ENCODE measurements at regions not wholly inside any gene's neighbourhood (a gene's known extent, or its start where the extent isn't known, plus 50 kb on each side); places are given as distances from the start of the nearest gene placed in this dataset.
"Not testable (repeated sequence)": the region's sequence is repeated elsewhere in the genome, so short reads cannot be mapped to it uniquely, and the experiment has no call there.

DNA sequence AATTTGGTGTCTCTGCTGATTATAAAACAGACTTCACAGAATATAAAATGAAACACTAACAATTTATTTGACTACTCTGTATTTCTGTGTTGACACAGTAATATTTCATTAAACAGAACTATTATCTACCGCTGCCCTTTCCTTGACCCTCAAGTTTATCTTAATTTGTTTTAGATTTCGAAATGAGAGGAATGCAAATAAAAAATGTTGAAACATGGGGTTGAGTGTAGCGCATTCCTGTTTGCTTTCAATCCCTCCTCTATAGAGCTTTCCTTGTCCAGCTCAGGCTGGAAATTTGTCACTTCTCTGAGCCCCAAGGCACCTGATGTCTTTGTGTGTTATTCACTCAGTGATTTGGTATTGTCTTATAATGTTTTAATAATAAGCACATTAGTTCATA, 550.2 kb downstream of the ZBBX start:
- H4K20me1 ChIP-seq (ENCODE audit: control insufficient read depth, insufficient read depth, low read length, poor library complexity, severe bottlenecking) = no peaks in the 10 kb centered on the region
- H3K27ac ChIP-seq (ENCODE audit: low read length in 2 of 2) = no peak overlapping the region
- no peak overlapping the region for H3K4me3 ChIP-seq (ENCODE audit: control extremely low read depth in 1 of 5, extremely low read depth in 1 of 5, insufficient read depth in 1 of 5, low read depth in 2 of 5, low read length in 4 of 5)
- Mint-ChIP-seq H3K27ac (no peak overlapping the region), H3K27me3 (no peaks in the 10 kb centered on the region), H3K4me3 (no peak overlapping the region), H3K4me1 (no peaks in the 10 kb centered on the region), H3K9me3 (ENCODE audit: insufficient read depth) (peaks cover 2% of the 10 kb centered on the region)
- peaks cover 0 to 3% (median 0%) of the 10 kb centered on the region in 3 donors for H3K9me3 ChIP-seq (ENCODE audit: control extremely low read depth in 1 of 3, control insufficient read depth in 2 of 3, insufficient read depth in 1 of 3, low read length in 2 of 3)
- DNase-seq = no peak
- POLR2A ChIA-PET = no interaction called here
- H3K79me2 ChIP-seq (ENCODE audit: control insufficient read depth, insufficient read depth, low read length) = no peaks in the 10 kb centered on the region
- H2AFZ ChIP-seq (ENCODE audit: insufficient read depth, low read depth, low read length, poor library complexity, severe bottlenecking) = no peak overlapping the region
- H3K4me2 ChIP-seq (replicated peaks; ENCODE audit: low read depth, low read length, poor library complexity, severe bottlenecking) = no peak overlapping the region
- CTCF ChIA-PET = no interaction called here
- H3K36me3 ChIP-seq (replicated peaks in 1 of 2; ENCODE audit: control extremely low read depth in 1 of 2, control insufficient read depth in 1 of 2, extremely low read depth in 1 of 2, insufficient read depth in 2 of 2, low read length in 1 of 2) = no peaks in the 10 kb centered on the region
- no peaks in the 10 kb centered on the region for H3K27me3 ChIP-seq (replicated peaks in 1 of 4; ENCODE audit: control extremely low read depth in 1 of 4, control insufficient read depth in 3 of 4, insufficient read depth in 4 of 4, low read length in 3 of 4)
- intact Hi-C loops (cut with micrococcal nuclease) = no loop called here
- no CpG with 5 or more reads among the region's 3 CpGs for WGBS (ENCODE audit: insufficient coverage)
- ATAC-seq (ENCODE audit: low read depth) = no peak
- H3K9ac ChIP-seq (ENCODE audit: low read length) = no peak overlapping the region
- H3K4me1 ChIP-seq (ENCODE audit: control insufficient read depth in 2 of 2, insufficient read depth in 2 of 2, low read length in 2 of 2) = no peaks in the 10 kb centered on the region
- no peak for TF ChIP-seq EZH2 (IDR thresholded peaks at IDR 0.05; ENCODE audit: borderline replicate concordance, insufficient read depth, low read depth, low read length, poor library complexity, severe bottlenecking)
- TF ChIP-seq, protein P1, sequence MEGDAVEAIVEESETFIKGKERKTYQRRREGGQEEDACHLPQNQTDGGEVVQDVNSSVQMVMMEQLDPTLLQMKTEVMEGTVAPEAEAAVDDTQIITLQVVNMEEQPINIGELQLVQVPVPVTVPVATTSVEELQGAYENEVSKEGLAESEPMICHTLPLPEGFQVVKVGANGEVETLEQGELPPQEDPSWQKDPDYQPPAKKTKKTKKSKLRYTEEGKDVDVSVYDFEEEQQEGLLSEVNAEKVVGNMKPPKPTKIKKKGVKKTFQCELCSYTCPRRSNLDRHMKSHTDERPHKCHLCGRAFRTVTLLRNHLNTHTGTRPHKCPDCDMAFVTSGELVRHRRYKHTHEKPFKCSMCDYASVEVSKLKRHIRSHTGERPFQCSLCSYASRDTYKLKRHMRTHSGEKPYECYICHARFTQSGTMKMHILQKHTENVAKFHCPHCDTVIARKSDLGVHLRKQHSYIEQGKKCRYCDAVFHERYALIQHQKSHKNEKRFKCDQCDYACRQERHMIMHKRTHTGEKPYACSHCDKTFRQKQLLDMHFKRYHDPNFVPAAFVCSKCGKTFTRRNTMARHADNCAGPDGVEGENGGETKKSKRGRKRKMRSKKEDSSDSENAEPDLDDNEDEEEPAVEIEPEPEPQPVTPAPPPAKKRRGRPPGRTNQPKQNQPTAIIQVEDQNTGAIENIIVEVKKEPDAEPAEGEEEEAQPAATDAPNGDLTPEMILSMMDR (IDR thresholded peaks at IDR 0.05) = no peak

DNA sequence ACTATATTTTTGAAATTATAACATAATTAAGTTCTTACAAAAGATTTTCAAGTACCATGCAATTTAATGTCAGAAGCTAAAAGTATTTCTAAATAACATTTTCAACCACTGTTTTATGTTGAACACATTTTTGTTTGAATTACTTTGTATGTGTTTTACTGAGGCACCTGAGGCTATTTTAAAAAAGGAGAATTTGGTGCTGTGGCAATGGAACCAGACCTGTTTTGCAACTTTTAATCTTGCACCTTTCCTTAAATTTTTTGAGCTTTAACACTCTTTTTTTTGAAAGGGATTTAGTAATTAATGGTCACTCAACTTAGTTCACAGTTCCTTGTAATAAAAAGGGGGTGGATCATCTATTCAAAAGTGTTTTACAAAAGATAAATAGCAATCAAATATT, 561.6 kb downstream of the ZBBX start:
- no peaks in the 10 kb centered on the region for H3K9me3 Mint-ChIP-seq (ENCODE audit: insufficient read depth)
- no peaks in the 10 kb centered on the region for H4K20me1 ChIP-seq (ENCODE audit: control insufficient read depth, insufficient read depth, low read length, poor library complexity, severe bottlenecking)
- H3K4me1 Mint-ChIP-seq = no peaks in the 10 kb centered on the region
- H3K4me1 ChIP-seq (ENCODE audit: control insufficient read depth in 2 of 2, insufficient read depth in 2 of 2, low read length in 2 of 2) = no peaks in the 10 kb centered on the region
- no peak overlapping the region for H3K27ac ChIP-seq (ENCODE audit: low read length in 2 of 2)
- no peak overlapping the region for H3K4me3 ChIP-seq (ENCODE audit: control extremely low read depth in 1 of 5, extremely low read depth in 1 of 5, insufficient read depth in 1 of 5, low read depth in 2 of 5, low read length in 4 of 5)
- POLR2A ChIA-PET = no interaction called here
- CTCF ChIA-PET = no interaction called here
- H2AFZ ChIP-seq (ENCODE audit: insufficient read depth, low read depth, low read length, poor library complexity, severe bottlenecking) = no peak overlapping the region
- H3K9me3 ChIP-seq (ENCODE audit: control extremely low read depth in 1 of 3, control insufficient read depth in 2 of 3, insufficient read depth in 1 of 3, low read length in 2 of 3) = peaks cover 0 to 4% (median 0%) of the 10 kb centered on the region in 3 donors
- no peaks in the 10 kb centered on the region for H3K79me2 ChIP-seq (ENCODE audit: control insufficient read depth, insufficient read depth, low read length)
- no peaks in the 10 kb centered on the region for H3K27me3 Mint-ChIP-seq
- no peak overlapping the region for H3K4me2 ChIP-seq (replicated peaks; ENCODE audit: low read depth, low read length, poor library complexity, severe bottlenecking)
- DNase-seq (no peak), ATAC-seq (ENCODE audit: low read depth) (no peak)
- no peaks in the 10 kb centered on the region for H3K27me3 ChIP-seq (replicated peaks in 1 of 4; ENCODE audit: control extremely low read depth in 1 of 4, control insufficient read depth in 3 of 4, insufficient read depth in 4 of 4, low read length in 3 of 4)
- H3K36me3 ChIP-seq (replicated peaks in 1 of 2; ENCODE audit: control extremely low read depth in 1 of 2, control insufficient read depth in 1 of 2, extremely low read depth in 1 of 2, insufficient read depth in 2 of 2, low read length in 1 of 2) = no peaks in the 10 kb centered on the region
- H3K4me3 Mint-ChIP-seq = no peak overlapping the region
- intact Hi-C loops (cut with micrococcal nuclease) = no loop called here
- H3K9ac ChIP-seq (ENCODE audit: low read length) = no peak overlapping the region
- H3K27ac Mint-ChIP-seq = no peak overlapping the region
- TF ChIP-seq EZH2 (IDR thresholded peaks at IDR 0.05; ENCODE audit: borderline replicate concordance, insufficient read depth, low read depth, low read length, poor library complexity, severe bottlenecking) = no peak
- TF ChIP-seq, protein P1 (IDR thresholded peaks at IDR 0.05) = no peak

DNA sequence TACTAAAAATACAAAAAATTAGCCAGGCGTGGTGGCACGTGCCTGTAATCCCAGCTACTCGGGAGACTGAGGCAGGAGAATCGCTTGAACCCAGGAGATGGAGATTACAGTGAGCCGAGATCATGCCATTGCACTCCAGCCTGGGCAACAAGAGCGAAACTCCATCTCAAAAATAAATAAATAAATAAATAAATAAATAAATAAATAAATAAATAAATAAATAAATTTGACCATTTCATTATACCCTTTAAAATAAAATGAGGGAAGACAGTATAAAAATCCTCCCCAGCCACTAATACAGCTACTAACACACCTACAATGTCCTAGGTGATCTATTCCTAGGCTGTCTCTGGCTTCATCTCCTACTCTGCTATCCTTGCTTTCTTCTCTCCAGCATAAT, 562.8 kb downstream of the ZBBX start:
- H3K4me2 ChIP-seq (replicated peaks; ENCODE audit: low read depth, low read length, poor library complexity, severe bottlenecking); H3K27ac ChIP-seq (ENCODE audit: low read length in 2 of 2); CTCF ChIA-PET; H3K4me1 Mint-ChIP-seq; H2AFZ ChIP-seq (ENCODE audit: insufficient read depth, low read depth, low read length, poor library complexity, severe bottlenecking); ATAC-seq (ENCODE audit: low read depth); intact Hi-C loops (cut with micrococcal nuclease); H3K4me3 ChIP-seq (ENCODE audit: control extremely low read depth in 1 of 5, extremely low read depth in 1 of 5, insufficient read depth in 1 of 5, low read depth in 2 of 5, low read length in 4 of 5); H3K9me3 ChIP-seq (ENCODE audit: control extremely low read depth in 1 of 3, control insufficient read depth in 2 of 3, insufficient read depth in 1 of 3, low read length in 2 of 3); DNase-seq; H4K20me1 ChIP-seq (ENCODE audit: control insufficient read depth, insufficient read depth, low read length, poor library complexity, severe bottlenecking); POLR2A ChIA-PET; H3K4me1 ChIP-seq (ENCODE audit: control insufficient read depth in 2 of 2, insufficient read depth in 2 of 2, low read length in 2 of 2); H3K79me2 ChIP-seq (ENCODE audit: control insufficient read depth, insufficient read depth, low read length); H3K4me3 Mint-ChIP-seq; H3K36me3 ChIP-seq (replicated peaks in 1 of 2; ENCODE audit: control extremely low read depth in 1 of 2, control insufficient read depth in 1 of 2, extremely low read depth in 1 of 2, insufficient read depth in 2 of 2, low read length in 1 of 2); H3K27me3 Mint-ChIP-seq; H3K9ac ChIP-seq (ENCODE audit: low read length); H3K27me3 ChIP-seq (replicated peaks in 1 of 4; ENCODE audit: control extremely low read depth in 1 of 4, control insufficient read depth in 3 of 4, insufficient read depth in 4 of 4, low read length in 3 of 4); H3K27ac Mint-ChIP-seq; H3K9me3 Mint-ChIP-seq (ENCODE audit: insufficient read depth): not testable (repeated sequence)
- WGBS (ENCODE audit: insufficient coverage) = no CpG with 5 or more reads among the region's 6 CpGs
